Pancreas (tissue), 10 donors: ENCODE measurements at regions not wholly inside any gene's neighbourhood (a gene's known extent, or its start where the extent isn't known, plus 50 kb on each side); places are given as distances from the start of the nearest gene placed in this dataset.

Source experiments
- ATAC-seq, 4 donors: fragments of 200-7000 bp; cut with Tn5 transposase; one replicate each; pipeline versions ENCODE4 v1.8.0 to v1.9.1; 2020; ENCODE audit warnings: mild to moderate bottlenecking in 4 of 4, moderate library complexity in 4 of 4
- DNase-seq, 6 donors: peaks; one replicate each; pipeline ENCODE4 v3.0.0-alpha.2; 2020
- FAIRE-seq: peaks from 2 replicates; lab custom pipeline; 2012; peaks lifted over from hg19 to GRCh38; lab: Jason Lieb, UNC
- H3K27ac ChIP-seq, 4 donors: fragments of 200-600 bp; sonication (generic); 1 replicate in 3 of 4; 2 replicates in 1 of 4; pipeline versions ENCODE4 v1.5.0 to v1.8.0; 2020
- H3K27me3 ChIP-seq, 4 donors: fragments of 200-600 bp; one replicate each; pipeline ENCODE4 v1.8.0; 2021
- H3K36me3 ChIP-seq, 3 donors: fragments of 200-600 bp; sonication (generic) in 1 of 3; one replicate each; pipeline versions ENCODE4 v1.5.0 to v1.8.0; 2020 to 2021
- H3K4me1 ChIP-seq, 3 donors: fragments of 200-600 bp; one replicate each; pipeline ENCODE4 v1.8.0; 2021
- H3K4me3 ChIP-seq, 4 donors: fragments of 200-600 bp; sonication (generic) in 2 of 4; one replicate each; pipeline versions ENCODE4 v1.5.0 to v1.8.0; 2020 to 2021
- H3K9me3 ChIP-seq, 4 donors: fragments of 200-600 bp; one replicate each; pipeline ENCODE4 v1.8.0; 2021
- CTCF ChIP-seq, 4 donors: fragments of 200-600 bp; sonication (generic) in 3 of 4; IDR thresholded peaks; one replicate each; pipeline versions ENCODE4 v1.5.0 to v1.8.0; 2021; ENCODE audit warnings: antibody characterized with exemption in 4 of 4
- WGBS, 2 donors: extraction: QIAGEN DNeasy Blood & Tissue Kit; methylation state at CpG; one replicate each; pipeline ENCODE4 v1.1.7; 2013; 5-methylcytosine and 5-hydroxymethylcytosine counted together
- intact Hi-C, 3 donors: fragments of 100-400 bp; cut with DNase I; formaldehyde crosslinking; loops; one replicate each; pipeline versions ENCODE4 v1.11.1 to v1.14.2; 2022
- donor health status: healthy with polysubstance abuse.
- donor health status: DM: no; HTN: no; CAD: no; lungs with moderate emphysema.
- donor health status: DM: no; HTN: no; CAD: no.
- donor health status: control.
- donor health status: control.
- donor health status: Bipolar disorder and iron deficiency.
- donor health status: DM: yes; HTN: yes; CAD: no.
- donor health status: DM: no; HTN: no; CAD: no.
- donor health status: DM: no; HTN: no; CAD: no.
- donor health status: DM: yes; HTN: yes; CAD: no.

GRCh38 chr2:120654381-120655134 is 81.1 kb upstream of the GLI2 start:
- ATAC-seq (peak in 1 of 4 donors; percentile 68), DNase-seq (no peak), FAIRE-seq (no peak)
- no peak overlapping the region for H3K27ac ChIP-seq
- H3K27me3 ChIP-seq: peaks cover 0 to 7% (median 0%) of the 10 kb centered on the region in 4 donors
- peaks cover 0 to 2% (median 0%) of the 10 kb centered on the region in 4 donors for H3K9me3 ChIP-seq
- 38 to 42% methylated on average over 50 to 54 of the region's 54 CpGs for WGBS, 2 donors
- no peak overlapping the region for H3K4me3 ChIP-seq
- H3K4me1 ChIP-seq: no peaks in the 10 kb centered on the region
- intact Hi-C loops: no loop called here
- TF ChIP-seq CTCF (IDR thresholded peaks at IDR 0.05): no peak
- H3K36me3 ChIP-seq: no peaks in the 10 kb centered on the region

- no peaks in the 10 kb centered on the region for H3K9me3 ChIP-seq
- FAIRE-seq (no peak), DNase-seq (peak in 1 of 6 donors; percentile 34), ATAC-seq (peak in 3 of 4 donors; percentile 59 to 70 (median 60))
- TF ChIP-seq CTCF (IDR thresholded peaks at IDR 0.05): no peak
- peaks cover 0 to 7% (median 0%) of the 10 kb centered on the region in 4 donors for H3K27me3 ChIP-seq
- peaks cover 0 to 3% (median 0%) of the 10 kb centered on the region in 3 donors for H3K4me1 ChIP-seq
- intact Hi-C loops: no loop called here
- 58% methylated on average over 19 of the region's 19 CpGs for WGBS, 2 donors
- no peak overlapping the region for H3K27ac ChIP-seq
- no peaks in the 10 kb centered on the region for H3K36me3 ChIP-seq
- H3K4me3 ChIP-seq: no peak overlapping the region
These were observed 79.3 kb upstream of the GLI2 start for GRCh38 chr2:120656273-120656950.

GRCh38 chr2:120658042-120658769 is 77.5 kb upstream of the GLI2 start:
- DNase-seq (no peak), ATAC-seq (no peak), FAIRE-seq (no peak)
- peaks cover 0 to 4% (median 0%) of the 10 kb centered on the region in 3 donors for H3K4me1 ChIP-seq
- WGBS, 2 donors: 84 to 90% methylated on average over 7 of the region's 7 CpGs
- no peak for TF ChIP-seq CTCF (IDR thresholded peaks at IDR 0.05)
- H3K27ac ChIP-seq: no peak overlapping the region
- H3K9me3 ChIP-seq: no peaks in the 10 kb centered on the region
- H3K4me3 ChIP-seq: no peak overlapping the region
- no peaks in the 10 kb centered on the region for H3K36me3 ChIP-seq
- intact Hi-C loops: no loop called here
- H3K27me3 ChIP-seq: peaks cover 0 to 7% (median 0%) of the 10 kb centered on the region in 4 donors

- TF ChIP-seq CTCF (IDR thresholded peaks at IDR 0.05): no peak
- H3K4me1 ChIP-seq: peaks cover 0 to 4% (median 0%) of the 10 kb centered on the region in 3 donors
- no peak for FAIRE-seq
- intact Hi-C loops: no loop called here
- H3K4me3 ChIP-seq: no peak overlapping the region
- no peak for ATAC-seq
- WGBS, 2 donors: 85 to 93% methylated on average over 2 of the region's 2 CpGs
- no peak for DNase-seq
- H3K27ac ChIP-seq: no peak overlapping the region
- no peaks in the 10 kb centered on the region for H3K36me3 ChIP-seq
- H3K27me3 ChIP-seq: peaks cover 0 to 7% (median 0%) of the 10 kb centered on the region in 4 donors
- H3K9me3 ChIP-seq: no peaks in the 10 kb centered on the region
These were observed 76.9 kb upstream of the GLI2 start for GRCh38 chr2:120658770-120659158.
